Activated CD8-positive, alpha-beta T cell treated with anti-CD3 and anti-CD28 coated beads, Interleukin-2, amount 10 ng/mL, durations not matched to agents 7 days and 5 days (primary cell): ENCODE measurements at regions not wholly inside any gene's neighbourhood (a gene's known extent, or its start where the extent isn't known, plus 50 kb on each side); places are given as distances from the start of the nearest gene placed in this dataset.
"Not testable (repeated sequence)": the region's sequence is repeated elsewhere in the genome, so short reads cannot be mapped to it uniquely, and the experiment has no call there.

Experiments used
- ATAC-seq: fragments of 150-1000 bp; cut with Tn5 transposase; one replicate; pipeline ENCODE4 v1.10.0; 2021; ENCODE audit warnings: moderate library complexity
- CTCF ChIA-PET: fragments of 350-600 bp; sonication (Branson Sonifier 250); formaldehyde crosslinking; loops from one replicate; lab custom pipeline; 2021; ENCODE audit warnings: antibody characterized with exemption; lab: Charles Lee
- POLR2A ChIA-PET: fragments of 350-600 bp; sonication (Branson Sonifier 250); formaldehyde crosslinking; loops from one replicate; lab custom pipeline; 2021; ENCODE audit warnings: antibody characterized with exemption; lab: Charles Lee
- DNase-seq: peaks from one replicate; pipeline ENCODE4 v3.0.0-alpha.2; 2020
- H3K27ac Mint-ChIP-seq: one replicate; pipeline ENCODE4 v1.8.0; 2021; ENCODE audit warnings: mild to moderate bottlenecking, mixed read lengths
- H3K27me3 Mint-ChIP-seq: one replicate; pipeline ENCODE4 v1.8.0; 2021; ENCODE audit warnings: low read depth, mixed read lengths
- H3K36me3 Mint-ChIP-seq: one replicate; pipeline ENCODE4 v1.8.0; 2021; ENCODE audit warnings: low read depth, mixed read lengths
- H3K4me1 Mint-ChIP-seq: one replicate; pipeline ENCODE4 v1.8.0; 2021; ENCODE audit warnings: low read depth, mixed read lengths
- H3K4me3 Mint-ChIP-seq: one replicate; pipeline ENCODE4 v1.8.0; 2021; ENCODE audit warnings: mild to moderate bottlenecking, mixed read lengths
- H3K9me3 Mint-ChIP-seq: one replicate; pipeline ENCODE4 v1.8.0; 2022; ENCODE audit warnings: mixed read lengths; ENCODE audit not compliant: insufficient read depth

DNA sequence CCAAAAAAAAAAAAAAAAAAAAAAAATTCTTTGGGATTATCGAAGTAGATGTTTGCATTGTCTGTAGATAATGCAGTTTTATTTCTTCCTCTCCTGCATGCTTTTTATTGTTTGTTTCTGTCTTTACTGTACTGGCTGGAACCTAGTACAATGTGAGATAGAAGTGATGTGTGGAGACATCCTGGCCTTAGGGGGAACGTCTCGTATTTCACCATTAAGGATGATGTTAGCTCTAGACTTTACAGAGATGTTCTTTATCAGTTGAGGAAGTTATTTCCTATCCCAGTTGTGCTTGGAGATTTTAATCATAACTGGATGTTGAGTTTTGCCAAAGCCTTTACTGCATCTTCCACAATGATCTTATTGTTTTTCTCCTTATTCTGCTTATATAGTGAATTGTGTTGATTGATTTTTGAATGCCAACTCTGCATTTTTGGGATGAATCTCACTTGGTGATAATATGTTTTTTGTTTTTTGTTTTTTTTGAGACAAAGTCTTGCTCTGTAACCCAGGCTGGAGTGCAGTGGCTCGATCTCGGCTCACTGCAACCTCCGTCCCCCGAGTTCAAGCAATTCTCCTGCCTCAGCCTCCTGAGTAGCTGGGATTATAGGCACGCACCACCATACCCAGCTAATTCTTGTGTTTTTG lies 179.7 kb downstream of the LAT start:
- H3K36me3 Mint-ChIP-seq, CTCF ChIA-PET, ATAC-seq, H3K4me1 Mint-ChIP-seq, DNase-seq, POLR2A ChIA-PET, H3K4me3 Mint-ChIP-seq, H3K27ac Mint-ChIP-seq, H3K9me3 Mint-ChIP-seq, H3K27me3 Mint-ChIP-seq: not testable (repeated sequence)

DNA sequence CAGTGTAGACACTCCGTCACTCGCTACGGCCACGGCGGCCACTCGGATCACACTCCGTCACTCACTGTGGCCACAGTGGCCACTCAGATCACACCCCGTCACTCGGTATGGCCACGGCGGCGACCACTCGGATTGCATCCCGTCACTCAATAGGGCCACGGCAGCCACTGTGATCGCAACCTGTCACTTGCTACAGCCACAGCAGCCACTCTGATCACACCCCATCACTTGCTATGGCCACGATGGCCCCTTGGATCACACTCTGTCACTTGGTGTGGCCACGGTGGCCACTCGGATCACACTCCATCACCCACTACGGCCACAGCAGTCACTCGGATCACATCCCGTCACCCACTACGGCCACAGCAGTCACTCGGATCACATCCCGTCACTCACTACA lies 175.3 kb downstream of the LAT start:
- H3K27ac Mint-ChIP-seq, DNase-seq, CTCF ChIA-PET, H3K36me3 Mint-ChIP-seq, H3K27me3 Mint-ChIP-seq, H3K4me3 Mint-ChIP-seq, POLR2A ChIA-PET, ATAC-seq, H3K9me3 Mint-ChIP-seq: not testable (repeated sequence)
- H3K4me1 Mint-ChIP-seq, result peaks cover 22% of the 10 kb centered on the region

- CTCF ChIA-PET, H3K27ac Mint-ChIP-seq, H3K9me3 Mint-ChIP-seq, H3K4me3 Mint-ChIP-seq, H3K36me3 Mint-ChIP-seq, DNase-seq, ATAC-seq, POLR2A ChIA-PET, H3K27me3 Mint-ChIP-seq: not testable (repeated sequence)
- peaks cover 27% of the 10 kb centered on the region for H3K4me1 Mint-ChIP-seq
These were observed 174.8 kb downstream of the LAT start for GRCh38 chr16:29159603-29160002.

DNA sequence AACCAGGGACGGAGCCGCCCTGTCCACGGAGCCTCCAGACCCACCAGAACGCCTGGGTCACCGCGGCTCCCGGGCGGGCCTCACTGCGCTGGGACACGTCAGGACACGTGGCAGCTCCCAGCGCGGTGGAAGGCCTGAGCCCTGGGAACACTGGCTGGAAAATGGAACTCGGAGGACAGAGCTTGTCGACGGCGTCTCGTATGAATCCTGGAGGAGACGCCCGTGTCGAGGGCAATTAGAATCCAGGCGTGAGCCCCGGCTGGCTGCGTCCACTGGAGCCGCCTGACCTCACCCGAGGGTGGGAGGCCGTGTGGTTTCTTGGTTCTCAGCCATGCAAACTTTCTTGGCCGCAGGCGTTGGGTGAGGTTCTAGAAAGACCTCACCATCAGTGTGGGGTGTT lies 173.9 kb downstream of the LAT start:
- ChIA-PET POLR2A (no interaction called here), CTCF (no interaction called here)
- ATAC-seq, result no peak
- DNase-seq, result no peak
- Mint-ChIP-seq H3K4me1 (peaks cover 32% of the 10 kb centered on the region), H3K36me3 (peaks cover 2% of the 10 kb centered on the region), H3K4me3 (no peak overlapping the region), H3K27me3 (no peaks in the 10 kb centered on the region), H3K9me3 (no peaks in the 10 kb centered on the region), H3K27ac (no peak overlapping the region)

DNA sequence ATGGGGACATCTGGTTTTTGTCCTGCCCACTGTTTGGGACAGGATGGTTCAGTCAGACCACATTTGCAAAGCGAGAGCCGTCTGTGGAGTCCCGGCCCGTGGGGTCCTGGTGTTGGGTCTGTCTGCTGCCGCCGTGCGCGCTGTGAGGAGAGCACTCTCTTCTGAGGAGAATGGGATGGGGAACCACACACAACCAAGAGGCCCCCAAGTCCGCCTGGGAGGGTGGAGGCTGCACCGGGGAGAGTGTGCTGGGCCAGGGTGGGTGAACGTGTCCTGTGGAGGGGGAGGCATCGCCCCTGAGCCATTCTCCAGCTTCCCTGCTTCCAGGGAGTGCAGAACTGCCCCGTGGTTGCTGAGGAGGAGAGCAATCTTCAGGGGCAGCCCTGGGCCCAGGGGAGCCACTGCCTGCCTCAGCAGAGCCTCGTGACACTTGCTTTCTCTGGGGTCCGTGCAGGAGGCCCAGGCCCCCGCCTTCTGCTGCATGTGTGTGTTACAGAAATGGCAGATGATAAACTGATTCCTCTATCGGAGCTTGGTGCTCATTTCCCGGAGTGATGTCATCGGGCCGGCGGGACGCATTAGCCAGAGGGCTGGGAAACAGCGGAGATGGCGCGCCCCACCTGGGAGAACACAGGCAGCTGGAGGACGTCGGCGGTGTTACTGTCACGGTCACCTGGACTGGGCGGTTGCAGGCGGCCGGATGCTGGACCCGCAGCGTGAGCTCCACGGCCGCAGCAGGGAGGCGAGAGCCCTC lies 173.4 kb downstream of the LAT start:
- H3K4me3 Mint-ChIP-seq, CTCF ChIA-PET, H3K27ac Mint-ChIP-seq, POLR2A ChIA-PET, H3K9me3 Mint-ChIP-seq, H3K27me3 Mint-ChIP-seq, DNase-seq, ATAC-seq, H3K36me3 Mint-ChIP-seq: not testable (repeated sequence)
- H3K4me1 Mint-ChIP-seq, result peaks cover 33% of the 10 kb centered on the region

DNA sequence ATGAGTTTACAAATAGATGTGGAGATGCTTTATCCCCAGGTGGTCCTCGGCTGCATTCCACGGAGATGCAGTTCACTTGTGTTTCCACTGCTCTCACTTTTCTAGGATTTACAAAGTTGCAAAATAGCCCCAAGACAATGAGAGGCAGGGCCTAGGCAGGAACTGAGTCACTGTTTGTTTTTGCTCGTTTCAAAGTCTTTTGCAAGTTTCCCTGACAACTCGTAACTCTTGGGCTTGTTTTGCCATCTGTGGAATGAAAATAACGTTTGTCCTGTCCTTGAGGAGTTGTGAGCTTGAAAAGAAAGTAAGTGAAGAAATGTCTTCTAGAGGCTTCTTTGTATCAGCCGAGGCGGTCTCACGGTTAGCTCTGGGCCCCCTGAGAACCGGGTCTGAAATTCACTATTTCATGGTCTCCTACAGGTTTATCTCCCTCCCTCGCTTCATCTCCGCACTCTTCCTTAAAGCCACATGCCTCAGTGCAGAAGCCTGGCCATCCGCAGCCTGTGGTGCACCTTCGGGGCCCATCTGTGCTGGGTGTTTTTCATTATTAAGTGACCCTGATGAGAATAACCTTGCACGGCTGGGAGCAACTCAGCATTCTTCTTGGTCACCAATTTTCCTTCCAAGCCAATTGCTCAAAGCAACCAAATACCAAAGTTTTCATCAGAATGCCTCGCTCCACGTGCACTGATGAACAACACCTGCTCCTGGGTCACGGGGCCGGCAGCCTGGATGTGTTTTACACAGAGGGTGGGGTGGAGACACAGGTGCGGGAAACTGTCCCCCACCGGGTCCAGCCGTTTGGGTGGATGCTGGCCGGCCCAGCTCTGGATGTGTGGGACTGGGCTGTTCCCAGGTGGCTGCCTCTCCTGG lies 172.4 kb downstream of the LAT start:
- H3K36me3 Mint-ChIP-seq, CTCF ChIA-PET, H3K27me3 Mint-ChIP-seq, H3K4me3 Mint-ChIP-seq, H3K9me3 Mint-ChIP-seq, POLR2A ChIA-PET: not testable (repeated sequence)
- ATAC-seq (peak; percentile 40), DNase-seq (peak; percentile 26)
- peak overlapping the region; percentile 46 for H3K27ac Mint-ChIP-seq
- peaks cover 39% of the 10 kb centered on the region for H3K4me1 Mint-ChIP-seq

DNA sequence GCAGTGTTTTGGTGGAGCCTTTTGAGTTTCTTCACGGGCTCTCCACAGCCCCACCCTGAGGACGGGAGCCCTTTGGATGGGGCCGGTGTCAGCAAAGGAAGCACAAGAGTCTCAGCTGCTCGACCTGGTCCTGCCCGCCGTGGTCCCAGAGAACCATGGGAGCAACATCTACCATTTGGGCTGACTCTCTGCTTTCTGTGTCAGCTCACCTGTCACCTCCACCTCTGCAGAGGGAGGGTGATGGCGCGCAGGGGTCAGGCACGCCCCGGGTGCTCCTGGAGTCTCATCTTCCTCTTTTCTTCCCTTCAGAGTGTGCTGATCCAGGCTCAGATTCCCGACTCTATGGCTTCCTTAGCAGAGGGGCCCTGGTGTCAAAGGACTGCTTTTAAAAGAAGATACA lies 171.7 kb downstream of the LAT start:
- Mint-ChIP-seq H3K27ac (peak overlapping the region; percentile 46), H3K9me3 (no peaks in the 10 kb centered on the region), H3K27me3 (no peaks in the 10 kb centered on the region), H3K4me3 (no peak overlapping the region), H3K36me3 (peaks cover 2% of the 10 kb centered on the region), H3K4me1 (peaks cover 43% of the 10 kb centered on the region)
- CTCF ChIA-PET, result no interaction called here
- ATAC-seq, result no peak
- no peak for DNase-seq
- POLR2A ChIA-PET, result no interaction called here

- H3K36me3 Mint-ChIP-seq, POLR2A ChIA-PET, H3K27me3 Mint-ChIP-seq, H3K9me3 Mint-ChIP-seq, DNase-seq, CTCF ChIA-PET, H3K27ac Mint-ChIP-seq, H3K4me3 Mint-ChIP-seq, ATAC-seq: not testable (repeated sequence)
- peaks cover 47% of the 10 kb centered on the region for H3K4me1 Mint-ChIP-seq
These were observed 171.0 kb downstream of the LAT start for GRCh38 chr16:29155866-29156200.

DNA sequence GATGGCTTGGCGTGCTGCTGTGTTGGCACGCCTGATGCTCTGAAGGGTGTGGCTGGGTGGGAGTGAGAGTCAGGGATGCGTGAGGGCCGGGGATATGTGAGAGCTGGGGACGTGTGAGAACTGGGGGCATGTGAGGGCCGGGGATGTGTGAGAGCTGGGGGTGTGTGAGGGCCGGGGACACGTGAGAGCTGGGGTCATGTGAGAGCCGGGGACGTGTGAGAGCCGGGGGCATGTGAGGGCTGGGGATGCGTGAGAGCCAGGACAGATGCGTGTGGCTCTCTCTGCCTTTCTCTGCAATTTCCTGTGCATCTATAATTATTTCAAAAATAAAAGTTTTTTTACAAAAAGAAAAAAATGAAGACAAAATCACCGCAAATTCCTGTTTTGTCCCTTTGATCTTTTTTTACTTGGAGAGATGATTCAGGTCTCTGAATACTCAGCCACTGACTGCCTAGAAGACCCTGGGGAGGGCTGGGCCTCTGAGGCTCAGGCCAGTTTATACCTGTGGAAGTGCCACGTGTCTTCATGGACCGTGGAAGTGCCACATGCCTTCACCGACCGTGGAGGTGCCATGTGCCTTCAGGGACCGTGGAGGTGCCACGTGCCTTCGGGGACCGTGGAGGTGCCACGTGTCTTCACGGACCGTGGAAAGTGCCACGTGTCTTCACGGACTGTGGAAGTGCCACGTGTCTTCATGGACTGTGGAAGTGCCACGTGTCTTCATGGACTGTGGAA lies 170.4 kb downstream of the LAT start:
- peak; percentile 52 for ATAC-seq
- H3K9me3 Mint-ChIP-seq, POLR2A ChIA-PET, H3K27me3 Mint-ChIP-seq, H3K36me3 Mint-ChIP-seq, H3K4me3 Mint-ChIP-seq, CTCF ChIA-PET: not testable (repeated sequence)
- DNase-seq, result peak; percentile 31
- Mint-ChIP-seq H3K4me1 (peaks cover 51% of the 10 kb centered on the region), H3K27ac (peak overlapping the region; percentile 77)

- Mint-ChIP-seq H3K27ac (peak overlapping the region; percentile 77), H3K4me1 (peaks cover 57% of the 10 kb centered on the region), H3K9me3 (no peaks in the 10 kb centered on the region), H3K4me3 (no peak overlapping the region), H3K36me3 (peaks cover 11% of the 10 kb centered on the region), H3K27me3 (no peaks in the 10 kb centered on the region)
- CTCF ChIA-PET, result no interaction called here
- DNase-seq, result no peak
- no peak for ATAC-seq
- POLR2A ChIA-PET, result no interaction called here
These were observed 169.8 kb downstream of the LAT start for GRCh38 chr16:29154676-29155121.

DNA sequence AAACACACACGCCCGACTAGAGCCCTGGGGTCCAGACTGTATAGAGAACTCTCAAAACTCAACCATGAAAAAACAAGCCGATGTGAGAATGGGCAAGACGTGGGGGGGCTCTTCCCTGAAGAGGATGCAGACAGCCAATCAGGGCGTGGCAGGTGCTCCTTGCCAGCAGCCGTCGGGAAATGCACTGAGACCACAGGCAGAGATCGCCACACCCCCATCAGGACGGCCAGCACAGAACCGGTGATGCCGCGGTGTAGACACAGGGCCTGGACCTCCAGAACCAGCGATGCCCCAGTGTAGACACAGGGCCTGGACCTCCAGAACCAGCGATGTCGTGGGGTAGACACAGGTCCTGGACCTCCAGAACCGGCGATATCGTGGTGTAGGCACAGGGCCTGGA lies 169.2 kb downstream of the LAT start:
- H3K9me3 Mint-ChIP-seq, result no peaks in the 10 kb centered on the region

More for the DNA sequence above, 169.2 kb downstream of the LAT start:
- Mint-ChIP-seq H3K4me3 (no peak overlapping the region), H3K27me3 (no peaks in the 10 kb centered on the region), H3K27ac (peak overlapping the region; percentile 14), H3K36me3 (peaks cover 13% of the 10 kb centered on the region), H3K4me1 (peaks cover 63% of the 10 kb centered on the region)
- DNase-seq, result no peak
- POLR2A ChIA-PET, result no interaction called here
- ATAC-seq, result no peak
- CTCF ChIA-PET, result no interaction called here
